GM18861 (cell line): ENCODE measurements at regions not wholly inside any gene's neighbourhood (a gene's known extent, or its start where the extent isn't known, plus 50 kb on each side); places are given as distances from the start of the nearest gene placed in this dataset.
"Not testable (repeated sequence)": the region's sequence is repeated elsewhere in the genome, so short reads cannot be mapped to it uniquely, and the experiment has no call there.

Source experiments
- ATAC-seq: cut with Tn5 transposase; IDR thresholded peaks from one replicate; pipeline ENCODE4 v1.9.1; 2021; ENCODE audit not compliant: unreplicated experiment

DNA sequence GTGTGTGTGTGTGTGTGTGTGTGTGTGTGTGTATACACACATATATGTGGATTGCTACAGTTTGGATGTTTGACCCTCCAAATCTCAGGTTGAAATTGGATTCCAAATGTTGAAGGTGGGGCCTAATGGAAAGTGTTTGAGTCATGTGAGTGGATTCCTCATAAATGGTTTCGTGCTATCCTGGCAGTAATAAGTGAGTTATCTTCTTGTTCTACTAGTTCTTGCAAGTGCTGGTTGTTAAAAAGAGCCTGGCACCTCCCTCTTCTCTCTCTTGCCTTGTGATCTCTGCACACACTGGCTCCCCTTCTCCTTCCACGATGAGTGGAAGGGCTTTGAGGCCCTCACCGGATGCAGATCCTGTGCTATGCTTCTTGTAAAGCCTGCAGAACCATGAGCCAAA is 344.1 kb downstream of the SH2D1A start:
- ATAC-seq, result no peak

GRCh38 chrX:124699876-124700275 is 353.5 kb downstream of the SH2D1A start:
- no peak for ATAC-seq

DNA sequence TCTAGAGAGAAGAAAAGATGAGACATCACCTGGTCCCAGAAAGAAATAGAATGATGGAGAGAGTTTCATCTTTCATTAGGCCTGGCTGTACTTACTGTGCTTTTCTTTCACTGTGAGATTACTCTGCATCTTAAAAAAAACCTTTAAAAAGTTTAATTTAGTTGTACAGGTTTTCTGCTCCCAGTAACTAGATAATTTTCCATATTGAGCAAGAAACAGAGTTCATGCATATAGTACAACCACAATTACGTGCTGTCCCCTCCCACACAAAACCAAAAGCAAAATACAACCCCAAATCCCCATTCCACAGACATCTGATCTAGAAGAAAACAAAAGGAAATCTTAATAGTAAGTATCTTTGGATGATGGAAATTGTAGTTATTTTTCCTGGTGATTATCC is 371.2 kb downstream of the SH2D1A start:
- ATAC-seq, result no peak

GRCh38 chrX:124719060-124719459 is 372.7 kb downstream of the SH2D1A start:
- ATAC-seq, result no peak

- ATAC-seq, result no peak
Observed at GRCh38 chrX:124720532-124720931, 374.2 kb downstream of the SH2D1A start.

GRCh38 chrX:124725502-124725901 is 379.1 kb downstream of the SH2D1A start:
- no peak for ATAC-seq

- ATAC-seq, result no peak
Observed at GRCh38 chrX:124726292-124726691, 379.9 kb downstream of the SH2D1A start.

DNA sequence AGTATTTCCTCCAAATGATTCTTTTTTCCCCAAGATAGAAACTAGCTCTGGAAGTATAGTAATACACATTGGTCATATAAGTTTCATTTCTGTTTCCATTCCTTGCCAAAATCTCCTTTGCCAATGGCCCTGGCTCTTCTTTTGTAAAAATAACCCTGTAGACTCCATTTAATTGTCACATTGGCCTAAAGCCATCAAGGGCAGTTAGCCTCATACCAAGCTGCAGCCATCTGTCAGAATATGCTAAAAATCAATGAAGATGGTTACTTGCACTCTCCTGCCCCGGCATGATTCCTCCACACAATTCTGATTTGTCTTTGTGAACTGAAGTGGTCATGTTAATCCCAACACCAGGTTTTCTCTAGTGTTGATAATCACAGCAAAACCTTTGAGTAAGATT is 380.5 kb downstream of the SH2D1A start:
- no peak for ATAC-seq

- ATAC-seq, result no peak
Observed at GRCh38 chrX:124736553-124737270, 390.3 kb downstream of the SH2D1A start.

DNA sequence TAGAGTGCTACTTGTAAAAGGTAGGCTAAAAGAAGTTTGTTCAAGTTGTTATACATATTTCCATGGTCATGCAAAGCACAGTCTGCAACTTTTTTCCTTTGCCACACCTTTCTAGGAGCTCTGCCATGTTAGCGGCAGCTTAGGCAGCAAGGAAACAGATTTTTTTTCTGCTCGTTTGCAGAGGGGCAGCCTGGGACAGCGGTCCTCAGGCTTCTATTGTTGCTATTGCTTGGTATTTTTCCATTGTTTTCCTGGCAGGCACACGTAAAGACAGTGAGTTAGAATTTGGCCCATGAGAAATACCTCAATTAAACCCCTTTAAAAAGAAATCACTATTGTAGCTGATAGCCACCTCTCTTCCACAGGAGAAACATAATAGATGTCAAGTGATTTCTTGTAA is 391.4 kb downstream of the SH2D1A start:
- ATAC-seq, result no peak

DNA sequence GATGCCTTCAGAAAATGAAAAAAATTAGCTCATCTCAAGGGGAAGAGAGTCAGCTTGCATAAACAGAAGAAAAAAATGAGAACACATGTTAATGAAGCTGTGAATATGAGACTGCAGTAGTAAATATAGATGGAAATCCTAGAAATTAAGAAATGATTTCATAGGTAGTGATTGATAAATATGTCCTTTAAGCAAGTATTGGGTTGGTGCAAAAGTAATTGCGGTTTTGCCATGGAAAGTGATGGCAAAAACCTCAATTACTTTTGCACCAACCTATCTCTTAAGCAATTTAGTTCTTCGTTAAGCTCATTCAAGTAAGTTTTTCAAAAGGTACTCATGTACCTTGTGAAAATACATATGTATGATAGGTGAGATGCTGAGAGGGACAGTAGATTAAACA is 400.9 kb downstream of the SH2D1A start:
- ATAC-seq, result no peak

- no peak for ATAC-seq
Observed at GRCh38 chrX:124764354-124764753, 418.0 kb downstream of the SH2D1A start.

- ATAC-seq, result no peak
Observed at GRCh38 chrX:124769166-124769565, 422.8 kb downstream of the SH2D1A start.

- no peak for ATAC-seq
Observed at GRCh38 chrX:124771292-124771691, 424.9 kb downstream of the SH2D1A start.

- ATAC-seq, result not testable (repeated sequence)
Observed at GRCh38 chrX:124788253-124788652, 441.9 kb downstream of the SH2D1A start.

- ATAC-seq, result not testable (repeated sequence)
Observed at GRCh38 chrX:124789874-124790273, 443.5 kb downstream of the SH2D1A start.

DNA sequence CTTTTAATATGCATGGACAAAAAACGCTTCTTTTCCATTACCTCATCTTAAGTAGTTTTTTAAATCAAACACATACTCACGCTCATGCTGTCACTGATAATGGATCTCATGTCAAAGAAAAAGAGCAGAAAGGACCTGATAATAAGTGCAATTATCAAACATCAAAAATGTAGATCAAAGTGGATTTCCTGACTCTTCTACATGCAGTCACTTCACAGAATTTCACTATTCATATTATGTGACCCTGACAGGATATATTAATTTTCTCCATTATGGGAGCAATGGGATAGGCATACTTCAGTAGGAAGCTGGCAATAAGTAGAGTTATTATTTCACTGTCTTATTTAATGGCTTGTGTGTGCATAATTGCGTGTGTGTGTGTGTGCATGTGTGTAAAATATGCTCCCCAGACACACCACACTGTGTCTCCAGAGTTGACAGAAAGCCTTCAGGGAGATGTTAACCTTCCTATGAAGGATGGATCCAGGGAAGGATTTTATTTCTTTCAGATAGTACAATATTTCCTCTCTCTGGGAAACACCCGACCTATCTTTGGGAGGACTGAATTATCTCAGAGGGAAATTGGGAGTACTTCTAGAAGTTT is 445.2 kb downstream of the SH2D1A start:
- no peak for ATAC-seq

DNA sequence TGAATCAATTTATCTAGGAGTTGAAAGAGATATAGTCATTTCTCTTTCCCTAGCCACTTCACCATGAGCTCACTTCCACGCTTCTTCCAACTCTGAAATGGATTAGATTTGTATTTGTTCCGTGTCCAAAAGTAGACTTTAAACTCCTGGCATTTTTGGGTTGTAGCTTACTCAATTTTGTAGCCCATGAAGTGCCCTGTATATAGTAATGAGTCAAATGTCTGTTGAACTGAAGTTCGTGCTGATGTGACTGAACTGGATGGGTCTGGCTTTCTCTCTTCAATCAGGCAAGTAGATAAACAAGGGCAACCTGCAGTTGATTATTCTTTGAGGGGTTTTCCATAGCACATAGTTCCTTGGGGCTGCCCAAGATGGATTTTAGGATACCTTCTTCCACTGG is 450.6 kb downstream of the SH2D1A start:
- ATAC-seq, result no peak

GRCh38 chrX:124804962-124805361 is 458.6 kb downstream of the SH2D1A start:
- no peak for ATAC-seq

DNA sequence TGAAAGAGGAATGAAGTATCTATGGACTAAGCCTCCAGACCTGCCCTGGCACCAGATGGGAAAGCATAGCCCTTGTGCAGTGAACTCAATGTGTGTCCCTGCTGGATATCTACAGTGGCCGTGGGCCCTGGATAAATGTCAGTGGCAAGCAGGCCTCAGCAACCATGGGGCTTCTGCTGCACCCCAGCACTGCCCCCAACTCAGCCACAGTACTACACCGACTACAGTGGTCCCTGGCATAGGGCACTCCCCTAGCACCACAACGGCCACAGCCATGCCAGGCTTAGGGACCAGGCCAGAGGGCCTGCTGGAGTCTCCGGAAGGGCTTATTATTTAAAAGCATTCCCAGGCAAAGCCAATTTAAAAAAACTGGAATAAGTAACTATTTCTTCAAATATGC is 459.1 kb downstream of the SH2D1A start:
- no peak for ATAC-seq

DNA sequence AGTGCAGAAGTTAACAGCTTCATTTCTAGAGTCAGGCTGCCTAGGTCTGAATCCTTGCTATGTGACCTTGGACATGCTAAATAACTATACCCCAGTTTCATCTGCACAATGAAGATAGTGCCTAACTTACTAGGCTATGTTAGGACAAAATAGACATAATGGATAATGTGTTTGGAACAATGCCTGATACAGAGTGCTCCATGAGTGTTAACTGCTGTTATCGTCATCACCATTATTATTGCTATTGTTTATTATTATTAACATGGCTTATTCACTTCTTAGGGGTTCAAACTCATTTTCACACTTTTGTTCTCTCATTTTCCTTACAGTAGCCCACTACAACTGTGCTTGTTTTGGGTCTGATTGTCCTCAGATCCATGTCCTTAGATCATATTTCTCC is 467.7 kb downstream of the SH2D1A start:
- no peak for ATAC-seq

DNA sequence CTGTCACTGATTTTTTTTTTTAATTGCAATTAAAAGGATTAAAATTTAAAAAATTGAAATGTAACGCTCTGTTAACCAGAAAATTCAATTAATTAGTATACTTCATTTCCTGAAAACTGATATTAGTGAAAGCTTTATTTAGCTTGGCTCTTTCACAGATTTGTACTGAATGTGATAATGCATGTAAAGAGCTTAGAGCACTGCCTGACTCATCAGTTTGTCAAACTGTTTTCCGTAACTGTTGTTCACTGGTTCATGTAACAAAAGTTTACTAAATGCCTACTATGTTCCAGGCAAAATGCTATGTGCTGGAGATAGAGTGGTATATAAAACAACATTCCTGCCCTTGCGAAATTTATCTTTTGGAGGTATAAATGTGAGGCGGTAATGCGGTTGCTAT is 471.7 kb downstream of the SH2D1A start:
- ATAC-seq, result no peak

DNA sequence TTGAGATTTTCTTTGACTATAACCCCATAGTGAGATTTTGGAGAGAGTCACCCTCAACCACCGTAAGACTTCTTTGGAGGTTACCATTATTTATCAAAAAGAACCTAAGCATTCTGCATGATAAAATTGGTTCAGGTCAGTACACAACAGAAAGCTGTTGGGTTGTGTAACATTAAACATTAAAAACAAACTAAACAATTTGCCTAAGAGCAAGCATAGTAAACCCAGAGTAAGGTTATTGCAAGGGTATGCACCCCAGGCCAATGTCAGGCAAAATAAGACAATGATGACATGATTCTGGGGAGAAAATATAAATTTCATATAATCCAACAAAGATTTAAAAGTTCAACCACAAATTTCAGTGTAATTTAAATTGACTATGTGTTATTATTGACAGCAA is 472.4 kb downstream of the SH2D1A start:
- no peak for ATAC-seq
